HepG2 (cell line): ENCODE measurements at regions not wholly inside any gene's neighbourhood (a gene's known extent, or its start where the extent isn't known, plus 50 kb on each side); places are given as distances from the start of the nearest gene placed in this dataset.

Experiments used
- ATAC-seq: fragments of 200-7000 bp; cut with Tn5 transposase; 3 replicates; pipeline ENCODE4 v1.9.1; 2020; ENCODE audit warnings: mild to moderate bottlenecking, moderate library complexity
- BruUV-seq: library from RNA; stranded (reverse); fragments of 400-500 nt; replicated peaks from 2 replicates; lab custom pipeline; 2021; lab: Mats Ljungman, UMichigan
- CTCF ChIA-PET: fragments of 300-600 bp; formaldehyde crosslinking; extraction: SDS; loops from one replicate; lab custom pipeline; 2021; ENCODE audit warnings: low total read pairs, inconsistent platforms, low intra/inter-chr PET ratio; lab: Yijun Ruan, JAX
- POLR2A ChIA-PET: fragments of 350-600 bp; sonication (Branson Sonifier 250); formaldehyde crosslinking; loops from one replicate; lab custom pipeline; 2020; ENCODE audit warnings: antibody characterized with exemption, inconsistent platforms; lab: Yijun Ruan, JAX
- DNase-seq: peaks from one replicate; pipeline ENCODE4 v3.0.0-alpha.2; 2015; ENCODE audit warnings: low spot score
- FAIRE-seq: peaks from 3 replicates; lab custom pipeline; 2011; peaks lifted over from hg19 to GRCh38; lab: Jason Lieb, UNC
- H2AFZ ChIP-seq: one replicate; pipeline ENCODE4 v1.6.1; 2011; ENCODE audit warnings: low read length, inconsistent platforms
- H3K27ac ChIP-seq: fragments of 300-600 bp; 3 replicates; pipeline ENCODE4 v1.8.0; 2011; ENCODE audit warnings: mixed run types, mild to moderate bottlenecking, mixed read lengths, low read length, inconsistent platforms; ENCODE audit not compliant: insufficient read depth; ENCODE audit errors: extremely low read length
- H3K27me3 ChIP-seq, 2 experiments: fragments of 200-600 bp in 1 of 2; 2 replicates in 1 of 2; 3 replicates in 1 of 2; pipeline versions ENCODE4 v1.6.0 to v1.8.0; 2011; ENCODE audit warnings: low read length in 2 of 2, mild to moderate bottlenecking in 2 of 2, moderate library complexity in 2 of 2, inconsistent platforms in 1 of 2; ENCODE audit not compliant: insufficient read depth in 2 of 2, control insufficient read depth in 1 of 2
- H3K36me3 ChIP-seq, 2 experiments: fragments of 200-600 bp in 1 of 2; replicated peaks in 1 of 2; 2 replicates in 1 of 2; 3 replicates in 1 of 2; pipeline versions ENCODE4 v1.5.1 to v1.8.0; 2011; ENCODE audit warnings: low read length in 2 of 2, inconsistent platforms in 1 of 2; ENCODE audit not compliant: insufficient read depth in 2 of 2, control insufficient read depth in 1 of 2
- H3K4me1 ChIP-seq: 2 replicates; pipeline ENCODE4 v1.5.1; 2012; ENCODE audit warnings: low read length, inconsistent platforms; ENCODE audit not compliant: insufficient read depth
- H3K4me2 ChIP-seq: 2 replicates; pipeline ENCODE4 v1.6.0; 2011; ENCODE audit warnings: low read depth, low read length, inconsistent platforms
- H3K4me3 ChIP-seq, 3 experiments: fragments of 200-600 bp in 1 of 3; sonication (generic), shearing (Covaris generic) in 1 of 3; replicated peaks in 1 of 3; 2 replicates each; pipeline ENCODE4 v1.5.1; 2011 to 2016; ENCODE audit warnings: low read length in 3 of 3, inconsistent platforms in 2 of 3, low read depth in 2 of 3, mild to moderate bottlenecking in 2 of 3, control low read depth in 1 of 3, mixed read lengths in 1 of 3; ENCODE audit not compliant: insufficient read depth in 1 of 3
- H3K79me2 ChIP-seq: one replicate; pipeline ENCODE4 v1.6.1; 2011; ENCODE audit warnings: low read length, inconsistent platforms; ENCODE audit not compliant: insufficient read depth
- H3K9ac ChIP-seq: 2 replicates; pipeline ENCODE4 v1.6.0; 2011; ENCODE audit warnings: mild to moderate bottlenecking, low read depth, low read length, inconsistent platforms; ENCODE audit not compliant: insufficient read depth
- H3K9me3 ChIP-seq: 2 replicates; pipeline ENCODE4 v1.5.1; 2012; ENCODE audit warnings: mild to moderate bottlenecking, low read length
- H4K20me1 ChIP-seq: 2 replicates; pipeline ENCODE4 v1.6.0; 2011; ENCODE audit warnings: inconsistent platforms, mild to moderate bottlenecking, low read length, moderate library complexity; ENCODE audit not compliant: insufficient read depth
- JUND ChIP-seq: sonication (generic); formaldehyde crosslinking; IDR thresholded peaks from 2 replicates; pipeline ENCODE4 v1.8.0; 2022; ENCODE audit warnings: mild to moderate bottlenecking, missing genetic modification reagents
- MZF1 ChIP-seq: sonication (generic); formaldehyde crosslinking; IDR thresholded peaks from 2 replicates; pipeline ENCODE4 v1.8.1; 2023; ENCODE audit warnings: mild to moderate bottlenecking, missing genetic modification reagents, borderline replicate concordance
- NR2F1 ChIP-seq, 2 experiments: fragments of 450-650 bp in 1 of 2; formaldehyde crosslinking in 1 of 2; IDR thresholded peaks; 2 replicates each; pipeline versions ENCODE4 v1.5.0 to v1.6.1; 2016 to 2020; ENCODE audit warnings: mild to moderate bottlenecking in 1 of 2, missing compliant biosample characterization in 1 of 2, missing genetic modification reagents in 1 of 2, moderate library complexity in 1 of 2
- POLR2AphosphoS5 ChIP-seq: IDR thresholded peaks from 2 replicates; pipeline ENCODE4 v1.6.1; 2012; ENCODE audit warnings: low read depth, low read length
- SNRNP70 ChIP-seq: fragments of 200-400 bp; formaldehyde crosslinking; IDR thresholded peaks from 2 replicates; pipeline ENCODE4 v1.6.1; 2017; ENCODE audit warnings: mild to moderate bottlenecking, low read depth, low read length, moderate library complexity
- SP4 ChIP-seq: sonication (generic); formaldehyde crosslinking; IDR thresholded peaks from 2 replicates; pipeline ENCODE4 v1.8.1; 2023; ENCODE audit warnings: mild to moderate bottlenecking, missing genetic modification reagents
- THAP8 ChIP-seq: sonication (generic); formaldehyde crosslinking; IDR thresholded peaks from 2 replicates; pipeline ENCODE4 v1.5.1; 2020; ENCODE audit warnings: missing genetic modification reagents, mild to moderate bottlenecking, borderline replicate concordance
- ZBTB21 ChIP-seq: sonication (generic); formaldehyde crosslinking; IDR thresholded peaks from 2 replicates; pipeline ENCODE4 v1.4.0; 2020; ENCODE audit warnings: missing genetic modification reagents
- ZBTB7A ChIP-seq: sonication (generic); formaldehyde crosslinking; IDR thresholded peaks from 2 replicates; pipeline ENCODE4 v1.8.0; 2022; ENCODE audit warnings: mild to moderate bottlenecking, missing genetic modification reagents
- ZFP1 ChIP-seq: IDR thresholded peaks from 2 replicates; pipeline ENCODE4 v1.6.1; 2016
- ZNF124 ChIP-seq: sonication (generic); formaldehyde crosslinking; IDR thresholded peaks from 2 replicates; pipeline ENCODE4 v1.4.0; 2020; ENCODE audit warnings: missing genetic modification reagents
- ZNF614 ChIP-seq: IDR thresholded peaks from 2 replicates; pipeline ENCODE4 v1.6.1; 2018; ENCODE audit warnings: missing biosample characterization, missing genetic modification reagents, inconsistent platforms, borderline replicate concordance
- ZNF839 ChIP-seq: sonication (generic); formaldehyde crosslinking; IDR thresholded peaks from 2 replicates; pipeline ENCODE4 v1.4.0; 2020; ENCODE audit warnings: missing genetic modification reagents, mild to moderate bottlenecking, borderline replicate concordance
- ZSCAN29 ChIP-seq: sonication (generic); formaldehyde crosslinking; conservative IDR thresholded peaks from 2 replicates; pipeline ENCODE4 v1.4.0; 2020; ENCODE audit warnings: mild to moderate bottlenecking, missing genetic modification reagents
- WGBS: methylation state at CpG from one replicate; pipeline ENCODE4 v1.1.6; 2017; ENCODE audit warnings: low lambda C conversion rate; 5-methylcytosine and 5-hydroxymethylcytosine counted together
- in situ Hi-C: cut with HindIII; loops from 2 replicates; pipeline ENCODE4 v1.10.0; 2017; ENCODE audit warnings: low pct_unique_long_range_greater_than_20kb; ENCODE audit not compliant: extremely low pct_ligation_motif_present
- intact Hi-C: fragments of 100-400 bp; cut with micrococcal nuclease; formaldehyde crosslinking; loops from one replicate; pipeline ENCODE4 v1.10.0; 2022; ENCODE audit not compliant: unreplicated experiment

- DNase-seq (no peak), ATAC-seq (no peak), FAIRE-seq (no peak)
- no peaks in the 10 kb centered on the region for H4K20me1 ChIP-seq
- TF ChIP-seq SP4 (CRISPR knock-in tag) (no peak), NR2F1 (CRISPR knock-in tag; IDR thresholded peaks at IDR 0.05) (no peak), SNRNP70 (no peak), JUND (CRISPR knock-in tag) (no peak), THAP8 (CRISPR knock-in tag) (no peak), ZNF839 (CRISPR knock-in tag) (no peak), ZBTB7A (CRISPR knock-in tag) (no peak)
- no peaks in the 10 kb centered on the region for H3K27me3 ChIP-seq
- in situ Hi-C loops (no loop called here), intact Hi-C loops (loop anchor here (2.0 kb wide), 1 partner anchor 21 kb away; no protein-coding TSS in a partner anchor)
- no peak overlapping the region for H3K4me2 ChIP-seq
- no peak overlapping the region for H3K9ac ChIP-seq
- H3K27ac ChIP-seq = no peak overlapping the region
- 1% methylated on average over 2 of the region's 2 CpGs for WGBS
- ChIA-PET CTCF (no interaction called here), POLR2A (no interaction called here)
- H3K9me3 ChIP-seq = no peaks in the 10 kb centered on the region
- H3K36me3 ChIP-seq = no peaks in the 10 kb centered on the region
- peaks cover 13% of the 10 kb centered on the region for H3K4me1 ChIP-seq
- H2AFZ ChIP-seq = no peak overlapping the region
- H3K79me2 ChIP-seq = no peaks in the 10 kb centered on the region
- no TSS peak for BruUV-seq
- H3K4me3 ChIP-seq = no peak overlapping the region
Measured at GRCh38 chr12:25759752-25760151, 198.7 kb upstream of the RASSF8 start.

GRCh38 chr12:25761356-25761755 lies 197.1 kb upstream of the RASSF8 start:
- TF ChIP-seq POLR2AphosphoS5 (no peak), ZNF124 (CRISPR knock-in tag) (no peak), ZNF614 (CRISPR knock-in tag) (no peak), ZFP1 (CRISPR knock-in tag) (no peak), MZF1 (no peak), ZBTB21 (CRISPR knock-in tag) (no peak), ZSCAN29 (CRISPR knock-in tag) (no peak)
- intact Hi-C loops (loop anchor here (2.0 kb wide), 1 partner anchor 19 kb away; no protein-coding TSS in a partner anchor), in situ Hi-C loops (no loop called here)
- CTCF ChIA-PET = no interaction called here
- Histone ChIP-seq H3K4me3 (no peak overlapping the region), H3K4me2 (no peak overlapping the region), H3K27ac (no peak overlapping the region), H3K79me2 (no peaks in the 10 kb centered on the region), H2AFZ (no peak overlapping the region), H3K9ac (no peak overlapping the region), H3K4me1 (peaks cover 12% of the 10 kb centered on the region), H4K20me1 (no peaks in the 10 kb centered on the region), H3K36me3 (no peaks in the 10 kb centered on the region), H3K9me3 (no peaks in the 10 kb centered on the region), H3K27me3 (no peaks in the 10 kb centered on the region)
- ATAC-seq (no peak), DNase-seq (no peak), FAIRE-seq (no peak)
- WGBS = 13% methylated on average over 3 of the region's 3 CpGs
- POLR2A ChIA-PET = no interaction called here
- BruUV-seq = no TSS peak
